ENCODE measurements at regions not wholly inside any gene's neighbourhood (a gene's known extent, or its start where the extent isn't known, plus 50 kb on each side); places are given as distances from the start of the nearest gene placed in this dataset.

- Histone ChIP-seq H3K4me3 (ENCODE audit: low read depth, low read length) (no peak overlapping the region), H3K36me3 (ENCODE audit: control insufficient read depth, insufficient read depth, low read length) (no peaks in the 10 kb centered on the region), H3K27me3 (replicated peaks; ENCODE audit: control insufficient read depth, insufficient read depth, low read length) (no peaks in the 10 kb centered on the region), H3K9me3 (no peaks in the 10 kb centered on the region), H3K4me1 (no peaks in the 10 kb centered on the region)
- Mint-ChIP-seq H3K9me3 (ENCODE audit: unreplicated experiment) (no peaks in the 10 kb centered on the region), H3K27me3 (ENCODE audit: insufficient read depth, unreplicated experiment) (peaks cover 13% of the 10 kb centered on the region), H3K4me1 (ENCODE audit: low read depth, unreplicated experiment) (no peaks in the 10 kb centered on the region), H3K4me3 (ENCODE audit: unreplicated experiment) (no peak overlapping the region), H3K36me3 (ENCODE audit: insufficient read depth, unreplicated experiment) (no peaks in the 10 kb centered on the region), H3K27ac (ENCODE audit: unreplicated experiment) (no peak overlapping the region)
- peak; percentile 55 to 65 for DNase-seq
- ChIA-PET CTCF (interaction anchor here (0.6 to 1.4 kb wide), 3 partner anchors 12 to 583 kb away, joined by 3 to 4 read pairs (median 3); no protein-coding TSS in a partner anchor), POLR2A (no interaction called here)
- BruUV-seq (replicated peaks) = no TSS peak
- TF ChIP-seq, protein P1, sequence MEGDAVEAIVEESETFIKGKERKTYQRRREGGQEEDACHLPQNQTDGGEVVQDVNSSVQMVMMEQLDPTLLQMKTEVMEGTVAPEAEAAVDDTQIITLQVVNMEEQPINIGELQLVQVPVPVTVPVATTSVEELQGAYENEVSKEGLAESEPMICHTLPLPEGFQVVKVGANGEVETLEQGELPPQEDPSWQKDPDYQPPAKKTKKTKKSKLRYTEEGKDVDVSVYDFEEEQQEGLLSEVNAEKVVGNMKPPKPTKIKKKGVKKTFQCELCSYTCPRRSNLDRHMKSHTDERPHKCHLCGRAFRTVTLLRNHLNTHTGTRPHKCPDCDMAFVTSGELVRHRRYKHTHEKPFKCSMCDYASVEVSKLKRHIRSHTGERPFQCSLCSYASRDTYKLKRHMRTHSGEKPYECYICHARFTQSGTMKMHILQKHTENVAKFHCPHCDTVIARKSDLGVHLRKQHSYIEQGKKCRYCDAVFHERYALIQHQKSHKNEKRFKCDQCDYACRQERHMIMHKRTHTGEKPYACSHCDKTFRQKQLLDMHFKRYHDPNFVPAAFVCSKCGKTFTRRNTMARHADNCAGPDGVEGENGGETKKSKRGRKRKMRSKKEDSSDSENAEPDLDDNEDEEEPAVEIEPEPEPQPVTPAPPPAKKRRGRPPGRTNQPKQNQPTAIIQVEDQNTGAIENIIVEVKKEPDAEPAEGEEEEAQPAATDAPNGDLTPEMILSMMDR (IDR thresholded peaks at IDR 0.05; ENCODE audit: insufficient read depth in 1 of 2, low read depth in 1 of 2, low read length in 1 of 2, severe bottlenecking in 1 of 2, unreplicated experiment in 1 of 2) = peak; percentile 77 to 82
- intact Hi-C loops (cut with micrococcal nuclease; ENCODE audit: unreplicated experiment) = loop anchor here (1.0 kb wide), 2 partner anchors 284 to 588 kb away; no protein-coding TSS in a partner anchor
Measured at GRCh38 chr3:137692803-137693431, 71.2 kb upstream of the SOX14 start.

- no peak for DNase-seq
- ChIA-PET CTCF (no interaction called here), POLR2A (no interaction called here)
- H3K4me3 ChIP-seq (ENCODE audit: low read depth, low read length) = no peak overlapping the region
- no peaks in the 10 kb centered on the region for H3K36me3 ChIP-seq (ENCODE audit: control insufficient read depth, insufficient read depth, low read length)
- H3K27me3 ChIP-seq (replicated peaks; ENCODE audit: control insufficient read depth, insufficient read depth, low read length) = no peaks in the 10 kb centered on the region
- H3K27ac Mint-ChIP-seq (ENCODE audit: unreplicated experiment) = no peak overlapping the region
- H3K4me3 Mint-ChIP-seq (ENCODE audit: unreplicated experiment) = no peak overlapping the region
- intact Hi-C loops (cut with micrococcal nuclease; ENCODE audit: unreplicated experiment) = no loop called here
- H3K4me1 Mint-ChIP-seq (ENCODE audit: low read depth, unreplicated experiment) = no peaks in the 10 kb centered on the region
- no peaks in the 10 kb centered on the region for H3K9me3 Mint-ChIP-seq (ENCODE audit: unreplicated experiment)
- TF ChIP-seq, protein P1 (IDR thresholded peaks at IDR 0.05; ENCODE audit: insufficient read depth in 1 of 2, low read depth in 1 of 2, low read length in 1 of 2, severe bottlenecking in 1 of 2, unreplicated experiment in 1 of 2) = no peak
- H3K4me1 ChIP-seq = no peaks in the 10 kb centered on the region
- H3K36me3 Mint-ChIP-seq (ENCODE audit: insufficient read depth, unreplicated experiment) = no peaks in the 10 kb centered on the region
- no TSS peak for BruUV-seq (replicated peaks)
- H3K9me3 ChIP-seq = no peaks in the 10 kb centered on the region
- peaks cover 14% of the 10 kb centered on the region for H3K27me3 Mint-ChIP-seq (ENCODE audit: insufficient read depth, unreplicated experiment)
Measured at GRCh38 chr3:137693791-137694190, 70.3 kb upstream of the SOX14 start.

DNA sequence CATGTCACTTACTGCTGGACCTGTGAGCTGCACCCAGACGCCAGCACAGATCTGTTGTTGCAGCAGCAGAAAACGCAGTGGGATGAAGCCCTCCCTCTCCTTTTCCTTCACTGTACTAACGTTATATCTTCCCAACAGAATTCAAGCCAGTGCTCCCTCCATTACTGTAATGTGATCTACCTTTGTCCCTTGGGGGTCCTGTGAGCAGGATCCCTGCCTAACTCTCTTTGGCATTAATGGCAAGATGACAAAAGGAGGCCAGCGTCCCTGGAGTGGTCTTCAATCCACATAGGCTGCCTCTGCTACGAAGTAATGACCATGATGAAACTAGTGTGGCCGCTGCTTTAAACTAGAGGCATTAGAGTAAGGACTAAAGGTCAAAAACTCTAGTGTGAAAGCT lies 69.3 kb upstream of the SOX14 start:
- H3K36me3 Mint-ChIP-seq (ENCODE audit: insufficient read depth, unreplicated experiment) = no peaks in the 10 kb centered on the region
- no peaks in the 10 kb centered on the region for H3K27me3 ChIP-seq (replicated peaks; ENCODE audit: control insufficient read depth, insufficient read depth, low read length)
- no peaks in the 10 kb centered on the region for H3K4me1 ChIP-seq
- H3K9me3 ChIP-seq = no peaks in the 10 kb centered on the region
- DNase-seq = no peak
- H3K9me3 Mint-ChIP-seq (ENCODE audit: unreplicated experiment) = no peaks in the 10 kb centered on the region
- H3K4me3 ChIP-seq (ENCODE audit: low read depth, low read length) = no peak overlapping the region
- peaks cover 19% of the 10 kb centered on the region for H3K27me3 Mint-ChIP-seq (ENCODE audit: insufficient read depth, unreplicated experiment)
- H3K27ac Mint-ChIP-seq (ENCODE audit: unreplicated experiment) = no peak overlapping the region
- CTCF ChIA-PET = no interaction called here
- intact Hi-C loops (cut with micrococcal nuclease; ENCODE audit: unreplicated experiment) = no loop called here
- POLR2A ChIA-PET = no interaction called here
- no peaks in the 10 kb centered on the region for H3K36me3 ChIP-seq (ENCODE audit: control insufficient read depth, insufficient read depth, low read length)
- H3K4me1 Mint-ChIP-seq (ENCODE audit: low read depth, unreplicated experiment) = no peaks in the 10 kb centered on the region
- BruUV-seq (replicated peaks) = no TSS peak
- TF ChIP-seq, protein P1 (IDR thresholded peaks at IDR 0.05; ENCODE audit: insufficient read depth in 1 of 2, low read depth in 1 of 2, low read length in 1 of 2, severe bottlenecking in 1 of 2, unreplicated experiment in 1 of 2) = no peak
- H3K4me3 Mint-ChIP-seq (ENCODE audit: unreplicated experiment) = no peak overlapping the region

Data from Caco-2 (cell line).